HEK293 (cell line): ENCODE measurements at regions not wholly inside any gene's neighbourhood (a gene's known extent, or its start where the extent isn't known, plus 50 kb on each side); places are given as distances from the start of the nearest gene placed in this dataset.

Experiments used
- CTCF ChIP-seq: fragments of 450-650 bp; formaldehyde crosslinking; IDR thresholded peaks from 2 replicates; pipeline ENCODE4 v1.5.1; 2016; ENCODE audit warnings: missing biosample characterization, missing genetic modification characterization
- PATZ1 ChIP-seq: fragments of 450-650 bp; formaldehyde crosslinking; IDR thresholded peaks from 2 replicates; pipeline ENCODE4 v1.5.1; 2016; ENCODE audit warnings: missing biosample characterization, missing genetic modification characterization
- PBX3 ChIP-seq: sonication (generic); formaldehyde crosslinking; IDR thresholded peaks from 2 replicates; pipeline ENCODE4 v1.8.1; 2022; ENCODE audit warnings: mild to moderate bottlenecking, moderate library complexity, missing genetic modification reagents
- REST ChIP-seq: fragments of 450-650 bp; formaldehyde crosslinking; IDR thresholded peaks from 2 replicates; pipeline ENCODE4 v1.5.1; 2016; ENCODE audit warnings: missing biosample characterization, missing genetic modification characterization
- ZFP37 ChIP-seq: fragments of 450-650 bp; formaldehyde crosslinking; IDR thresholded peaks from 2 replicates; pipeline ENCODE4 v1.5.1; 2016; ENCODE audit warnings: missing biosample characterization, missing genetic modification characterization
- ZNF121 ChIP-seq: fragments of 450-650 bp; formaldehyde crosslinking; IDR thresholded peaks from 2 replicates; pipeline ENCODE4 v1.5.1; 2016; ENCODE audit warnings: missing biosample characterization, missing genetic modification characterization
- ZNF416 ChIP-seq: fragments of 450-650 bp; formaldehyde crosslinking; IDR thresholded peaks from 2 replicates; pipeline ENCODE4 v1.5.1; 2016; ENCODE audit warnings: missing biosample characterization, missing genetic modification characterization
- ZNF571 ChIP-seq: fragments of 450-650 bp; formaldehyde crosslinking; IDR thresholded peaks from 2 replicates; pipeline ENCODE4 v1.5.0; 2017; ENCODE audit warnings: missing biosample characterization, missing genetic modification characterization
- ZNF785 ChIP-seq: fragments of 450-650 bp; formaldehyde crosslinking; IDR thresholded peaks from 2 replicates; pipeline ENCODE4 v1.5.1; 2016; ENCODE audit warnings: missing biosample characterization, missing genetic modification characterization
- TF ChIP-seq, protein P1 (sequence below): fragments of 450-650 bp; formaldehyde crosslinking; IDR thresholded peaks from 2 replicates; pipeline ENCODE4 v1.5.1; 2016; ENCODE audit warnings: missing biosample characterization, missing genetic modification characterization

DNA sequence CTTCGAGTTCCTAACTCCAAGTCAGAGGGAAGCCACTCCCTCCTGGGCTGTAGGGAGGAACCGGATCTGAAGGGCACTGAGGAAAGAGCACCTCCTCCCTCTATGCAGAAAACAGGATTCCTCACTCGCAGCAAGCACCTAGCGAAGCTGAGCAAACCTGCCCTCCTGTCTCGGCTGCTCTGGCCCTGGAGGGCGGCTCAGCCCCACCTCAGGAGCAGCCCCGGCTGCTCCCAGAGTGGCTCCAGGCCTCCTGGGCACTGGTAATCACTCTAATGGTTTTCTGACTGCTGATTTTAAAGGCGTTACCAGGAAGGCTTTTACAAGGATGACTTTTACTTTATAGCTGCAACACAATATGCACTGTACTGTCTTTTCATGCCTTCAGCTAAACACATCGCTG is 312.5 kb downstream of the TEX29 start:
- TF ChIP-seq, protein P1, sequence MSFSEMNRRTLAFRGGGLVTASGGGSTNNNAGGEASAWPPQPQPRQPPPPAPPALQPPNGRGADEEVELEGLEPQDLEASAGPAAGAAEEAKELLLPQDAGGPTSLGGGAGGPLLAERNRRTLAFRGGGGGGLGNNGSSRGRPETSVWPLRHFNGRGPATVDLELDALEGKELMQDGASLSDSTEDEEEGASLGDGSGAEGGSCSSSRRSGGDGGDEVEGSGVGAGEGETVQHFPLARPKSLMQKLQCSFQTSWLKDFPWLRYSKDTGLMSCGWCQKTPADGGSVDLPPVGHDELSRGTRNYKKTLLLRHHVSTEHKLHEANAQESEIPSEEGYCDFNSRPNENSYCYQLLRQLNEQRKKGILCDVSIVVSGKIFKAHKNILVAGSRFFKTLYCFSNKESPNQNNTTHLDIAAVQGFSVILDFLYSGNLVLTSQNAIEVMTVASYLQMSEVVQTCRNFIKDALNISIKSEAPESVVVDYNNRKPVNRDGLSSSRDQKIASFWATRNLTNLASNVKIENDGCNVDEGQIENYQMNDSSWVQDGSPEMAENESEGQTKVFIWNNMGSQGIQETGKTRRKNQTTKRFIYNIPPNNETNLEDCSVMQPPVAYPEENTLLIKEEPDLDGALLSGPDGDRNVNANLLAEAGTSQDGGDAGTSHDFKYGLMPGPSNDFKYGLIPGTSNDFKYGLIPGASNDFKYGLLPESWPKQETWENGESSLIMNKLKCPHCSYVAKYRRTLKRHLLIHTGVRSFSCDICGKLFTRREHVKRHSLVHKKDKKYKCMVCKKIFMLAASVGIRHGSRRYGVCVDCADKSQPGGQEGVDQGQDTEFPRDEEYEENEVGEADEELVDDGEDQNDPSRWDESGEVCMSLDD (tag by site-specific recombination), result no peak
- TF ChIP-seq ZNF571 (tag by site-specific recombination), result no peak
- no peak for TF ChIP-seq ZNF416
- TF ChIP-seq ZNF785 (tag by site-specific recombination), result no peak
- no peak for TF ChIP-seq CTCF
- TF ChIP-seq PATZ1, result no peak
- TF ChIP-seq REST (tag by site-specific recombination), result no peak
- no peak for TF ChIP-seq ZNF121 (tag by site-specific recombination)
- no peak for TF ChIP-seq PBX3
- no peak for TF ChIP-seq ZFP37
